Loucy (cell line): ENCODE measurements at regions not wholly inside any gene's neighbourhood (a gene's known extent, or its start where the extent isn't known, plus 50 kb on each side); places are given as distances from the start of the nearest gene placed in this dataset.

Experiments used
- H2AFZ ChIP-seq: fragments of 200-600 bp; sonication (generic); 2 replicates; pipeline ENCODE4 v1.6.0; 2016; ENCODE audit warnings: antibody characterized with exemption, mild to moderate bottlenecking, low read length, moderate library complexity
- H3F3A ChIP-seq: fragments of 200-600 bp; 2 replicates; pipeline ENCODE4 v1.6.0; 2016; ENCODE audit warnings: antibody characterized with exemption, low read depth, mild to moderate bottlenecking
- H3K27me3 ChIP-seq: fragments of 200-600 bp; sonication (generic); 2 replicates; pipeline ENCODE4 v1.6.1; 2014; ENCODE audit warnings: low read length, mild to moderate bottlenecking; ENCODE audit not compliant: insufficient read depth, poor library complexity, severe bottlenecking
- H3K36me3 ChIP-seq: fragments of 200-600 bp; sonication (generic); 2 replicates; pipeline ENCODE4 v1.6.1; 2016; ENCODE audit warnings: low read length; ENCODE audit not compliant: insufficient read depth
- H3K4me1 ChIP-seq: fragments of 200-600 bp; sonication (generic); 2 replicates; pipeline ENCODE4 v1.5.1; 2014; ENCODE audit warnings: low read length, mild to moderate bottlenecking; ENCODE audit not compliant: insufficient read depth, poor library complexity, severe bottlenecking
- H3K4me2 ChIP-seq: fragments of 200-600 bp; sonication (generic); 2 replicates; pipeline ENCODE4 v1.6.0; 2014; ENCODE audit warnings: antibody characterized with exemption, low read length, low read depth, mild to moderate bottlenecking; ENCODE audit not compliant: poor library complexity, severe bottlenecking
- H3K4me3 ChIP-seq: fragments of 200-600 bp; sonication (generic); 2 replicates; pipeline ENCODE4 v1.5.1; 2014; ENCODE audit warnings: low read length, mild to moderate bottlenecking, mixed read lengths; ENCODE audit not compliant: poor library complexity, severe bottlenecking
- H3K79me2 ChIP-seq: fragments of 200-600 bp; sonication (generic); 2 replicates; pipeline ENCODE4 v1.6.1; 2014; ENCODE audit warnings: low read length; ENCODE audit not compliant: insufficient read depth
- H3K9ac ChIP-seq: fragments of 200-600 bp; sonication (generic); 2 replicates; pipeline ENCODE4 v1.6.0; 2014; ENCODE audit warnings: mild to moderate bottlenecking, low read depth, low read length, moderate library complexity; ENCODE audit not compliant: poor library complexity, severe bottlenecking
- H3K9me2 ChIP-seq: fragments of 200-600 bp; sonication (generic); replicated peaks from 2 replicates; pipeline ENCODE4 v1.6.1; 2016; ENCODE audit warnings: low read depth, low read length, mixed read lengths
- H3K9me3 ChIP-seq: fragments of 200-600 bp; sonication (generic); 2 replicates; pipeline ENCODE4 v1.6.1; 2014; ENCODE audit warnings: mild to moderate bottlenecking, antibody characterized with exemption, low read length, low read depth; ENCODE audit not compliant: insufficient read depth
- H4K20me1 ChIP-seq: fragments of 200-600 bp; sonication (generic); 2 replicates; pipeline ENCODE4 v1.6.0; 2014; ENCODE audit warnings: antibody characterized with exemption, low read length, mild to moderate bottlenecking; ENCODE audit not compliant: insufficient read depth, poor library complexity, severe bottlenecking
- EZH2phosphoT487 ChIP-seq: fragments of 200-600 bp; IDR thresholded peaks from 2 replicates; pipeline ENCODE4 v1.6.1; 2018; ENCODE audit warnings: antibody characterized with exemption, mild to moderate bottlenecking, moderate library complexity, borderline replicate concordance
- TF ChIP-seq, protein P1 (sequence below): fragments of 200-600 bp; sonication (generic); conservative IDR thresholded peaks from 2 replicates; pipeline ENCODE4 v1.5.1; 2014; ENCODE audit warnings: mild to moderate bottlenecking, antibody characterized with exemption, low read length

DNA sequence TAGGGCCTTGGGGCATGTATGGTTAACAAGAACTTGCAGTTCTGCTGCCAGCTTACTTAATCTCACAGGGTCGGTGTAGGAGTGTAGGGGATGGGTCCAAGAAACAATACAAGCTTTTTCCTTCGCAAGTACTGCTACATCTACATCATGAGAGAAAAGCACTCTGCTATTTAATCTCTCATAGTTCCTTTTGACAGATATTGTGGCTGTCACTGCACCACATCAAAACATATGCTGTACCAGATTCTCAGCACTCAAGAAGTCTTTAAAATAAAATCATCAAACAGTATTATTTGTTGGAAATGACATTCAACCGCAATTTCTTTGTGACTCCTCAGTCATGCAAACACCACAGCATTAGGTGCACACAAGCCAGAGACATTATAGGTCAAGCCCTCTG, 215.5 kb upstream of the BMP4 start:
- Histone ChIP-seq H3K27me3 (peaks cover 35% of the 10 kb centered on the region), H3K4me3 (no peak overlapping the region), H4K20me1 (no peaks in the 10 kb centered on the region), H3F3A (no peaks in the 10 kb centered on the region), H3K79me2 (no peaks in the 10 kb centered on the region), H2AFZ (no peak overlapping the region), H3K4me2 (peak overlapping the region; percentile 42), H3K9ac (no peak overlapping the region), H3K9me3 (no peaks in the 10 kb centered on the region), H3K36me3 (no peaks in the 10 kb centered on the region), H3K9me2 (no peaks in the 10 kb centered on the region), H3K4me1 (peaks cover 56% of the 10 kb centered on the region)
- no peak for TF ChIP-seq EZH2phosphoT487
- TF ChIP-seq, protein P1, sequence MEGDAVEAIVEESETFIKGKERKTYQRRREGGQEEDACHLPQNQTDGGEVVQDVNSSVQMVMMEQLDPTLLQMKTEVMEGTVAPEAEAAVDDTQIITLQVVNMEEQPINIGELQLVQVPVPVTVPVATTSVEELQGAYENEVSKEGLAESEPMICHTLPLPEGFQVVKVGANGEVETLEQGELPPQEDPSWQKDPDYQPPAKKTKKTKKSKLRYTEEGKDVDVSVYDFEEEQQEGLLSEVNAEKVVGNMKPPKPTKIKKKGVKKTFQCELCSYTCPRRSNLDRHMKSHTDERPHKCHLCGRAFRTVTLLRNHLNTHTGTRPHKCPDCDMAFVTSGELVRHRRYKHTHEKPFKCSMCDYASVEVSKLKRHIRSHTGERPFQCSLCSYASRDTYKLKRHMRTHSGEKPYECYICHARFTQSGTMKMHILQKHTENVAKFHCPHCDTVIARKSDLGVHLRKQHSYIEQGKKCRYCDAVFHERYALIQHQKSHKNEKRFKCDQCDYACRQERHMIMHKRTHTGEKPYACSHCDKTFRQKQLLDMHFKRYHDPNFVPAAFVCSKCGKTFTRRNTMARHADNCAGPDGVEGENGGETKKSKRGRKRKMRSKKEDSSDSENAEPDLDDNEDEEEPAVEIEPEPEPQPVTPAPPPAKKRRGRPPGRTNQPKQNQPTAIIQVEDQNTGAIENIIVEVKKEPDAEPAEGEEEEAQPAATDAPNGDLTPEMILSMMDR, result no peak

DNA sequence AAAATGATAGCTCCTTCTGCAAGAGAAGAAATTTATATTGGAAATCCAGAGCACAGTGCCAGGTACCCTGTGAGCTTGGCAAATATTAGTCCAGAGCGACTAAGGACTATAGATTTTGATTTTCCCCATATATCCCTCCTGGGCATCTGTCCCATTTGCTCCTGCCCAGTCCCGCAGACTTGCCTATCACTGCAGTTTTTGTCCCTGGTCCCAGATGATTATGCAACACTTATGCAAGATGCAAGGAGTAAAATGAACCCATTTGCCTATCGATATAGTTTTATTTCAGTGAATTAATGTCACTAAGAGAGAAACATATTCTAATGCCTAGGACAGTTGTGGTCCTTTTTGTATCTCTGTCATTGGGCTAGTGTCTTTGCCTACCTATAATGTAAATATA, 215.9 kb upstream of the BMP4 start:
- Histone ChIP-seq H3K79me2 (no peaks in the 10 kb centered on the region), H3K4me2 (no peak overlapping the region), H3K4me1 (peaks cover 58% of the 10 kb centered on the region), H3K36me3 (no peaks in the 10 kb centered on the region), H3K9me2 (no peaks in the 10 kb centered on the region), H3K27me3 (peaks cover 35% of the 10 kb centered on the region), H3K9ac (no peak overlapping the region), H3F3A (no peaks in the 10 kb centered on the region), H2AFZ (no peak overlapping the region), H3K4me3 (no peak overlapping the region), H4K20me1 (no peaks in the 10 kb centered on the region), H3K9me3 (no peaks in the 10 kb centered on the region)
- TF ChIP-seq EZH2phosphoT487, result no peak
- TF ChIP-seq, protein P1, result no peak

DNA sequence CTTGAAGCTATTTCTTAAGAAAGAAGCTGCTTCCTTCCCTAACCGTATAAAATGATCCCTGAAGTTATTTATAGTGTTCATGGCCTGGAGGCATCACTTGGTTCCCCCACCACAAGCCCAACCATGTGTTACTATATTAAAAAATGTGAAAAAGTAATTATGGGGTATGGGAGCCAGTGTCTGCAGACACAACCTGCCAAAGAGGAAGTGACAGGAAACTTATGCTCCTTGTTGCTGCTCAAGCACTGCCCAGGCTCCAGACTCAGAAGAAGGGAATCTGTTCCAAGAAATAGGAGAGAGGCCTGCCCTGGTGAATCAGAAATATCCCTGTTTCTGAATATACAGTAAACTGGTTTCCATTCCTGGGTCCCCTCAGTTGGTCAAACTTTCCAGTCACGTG, 217.2 kb upstream of the BMP4 start:
- H3K27me3 ChIP-seq, result peaks cover 43% of the 10 kb centered on the region

More for the DNA sequence above, 217.2 kb upstream of the BMP4 start:
- no peaks in the 10 kb centered on the region for H4K20me1 ChIP-seq
- H3K79me2 ChIP-seq, result no peaks in the 10 kb centered on the region
- no peak overlapping the region for H3K4me2 ChIP-seq
- no peak overlapping the region for H3K9ac ChIP-seq
- no peaks in the 10 kb centered on the region for H3F3A ChIP-seq
- H3K9me3 ChIP-seq, result no peaks in the 10 kb centered on the region
- peaks cover 55% of the 10 kb centered on the region for H3K4me1 ChIP-seq
- no peak overlapping the region for H2AFZ ChIP-seq
- H3K4me3 ChIP-seq, result no peak overlapping the region
- H3K9me2 ChIP-seq, result no peaks in the 10 kb centered on the region
- TF ChIP-seq EZH2phosphoT487, result no peak
- TF ChIP-seq, protein P1, result no peak
- no peaks in the 10 kb centered on the region for H3K36me3 ChIP-seq
